ENCODE measurements at regions not wholly inside any gene's neighbourhood (a gene's known extent, or its start where the extent isn't known, plus 50 kb on each side); places are given as distances from the start of the nearest gene placed in this dataset.

DNA sequence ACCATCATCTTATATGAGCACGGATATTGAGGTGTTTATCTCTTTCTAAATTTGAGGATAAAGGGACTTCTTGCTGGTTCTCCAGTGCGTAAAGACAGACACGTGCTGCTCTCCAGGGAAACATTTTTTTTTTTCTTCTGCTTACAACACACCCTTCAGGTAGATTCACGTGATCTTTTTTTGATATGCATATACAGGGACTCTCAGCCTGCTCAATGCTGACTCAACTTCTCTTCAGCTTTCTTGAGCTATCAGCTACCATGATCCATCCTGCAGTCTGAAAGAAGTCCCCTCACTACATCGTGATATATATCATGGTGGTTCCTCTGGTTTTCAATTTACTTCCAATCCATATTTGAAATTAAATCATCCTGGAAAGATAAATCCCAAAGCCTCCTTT, 87.1 kb upstream of the SLITRK3 start:
- DNase-seq: no peak

DNA sequence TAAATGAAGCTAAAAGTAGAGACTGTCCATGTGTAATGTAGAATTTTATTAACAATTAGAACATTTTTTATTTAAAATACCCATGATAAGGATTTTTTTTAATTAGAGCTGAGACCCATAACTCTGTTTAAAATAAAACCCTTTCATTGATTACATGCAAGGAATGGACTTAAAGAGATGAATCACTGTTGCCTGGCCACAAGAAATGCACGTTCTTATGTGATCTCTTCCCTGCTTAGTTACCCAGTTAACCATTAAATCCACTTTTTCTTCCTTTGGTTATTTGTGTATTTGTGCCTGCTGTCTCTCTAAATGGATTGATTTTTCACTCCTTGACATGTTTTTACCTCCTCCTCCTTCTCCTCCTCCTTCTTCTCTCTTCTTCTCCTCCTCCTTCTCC, 83.3 kb upstream of the SLITRK3 start:
- DNase-seq: no peak

DNA sequence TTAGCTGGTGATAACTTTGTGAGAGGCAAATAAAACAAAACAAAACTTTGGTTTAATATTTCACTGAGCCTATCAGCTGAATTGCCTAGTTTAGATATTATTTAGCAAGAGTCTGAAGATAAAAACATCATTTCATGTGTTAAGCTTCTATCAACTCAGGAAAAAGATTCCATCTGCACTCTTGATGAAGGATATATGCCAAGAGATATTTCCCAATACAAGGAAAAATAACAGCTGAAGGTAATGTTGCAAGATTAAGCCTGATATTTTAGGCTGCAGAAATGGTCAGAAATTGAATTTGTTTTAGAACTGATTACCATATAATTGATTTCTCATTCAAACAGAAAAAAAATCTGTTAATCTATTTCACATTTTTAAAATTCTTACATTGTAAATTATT, 77.2 kb upstream of the SLITRK3 start:
- no peak for DNase-seq

DNA sequence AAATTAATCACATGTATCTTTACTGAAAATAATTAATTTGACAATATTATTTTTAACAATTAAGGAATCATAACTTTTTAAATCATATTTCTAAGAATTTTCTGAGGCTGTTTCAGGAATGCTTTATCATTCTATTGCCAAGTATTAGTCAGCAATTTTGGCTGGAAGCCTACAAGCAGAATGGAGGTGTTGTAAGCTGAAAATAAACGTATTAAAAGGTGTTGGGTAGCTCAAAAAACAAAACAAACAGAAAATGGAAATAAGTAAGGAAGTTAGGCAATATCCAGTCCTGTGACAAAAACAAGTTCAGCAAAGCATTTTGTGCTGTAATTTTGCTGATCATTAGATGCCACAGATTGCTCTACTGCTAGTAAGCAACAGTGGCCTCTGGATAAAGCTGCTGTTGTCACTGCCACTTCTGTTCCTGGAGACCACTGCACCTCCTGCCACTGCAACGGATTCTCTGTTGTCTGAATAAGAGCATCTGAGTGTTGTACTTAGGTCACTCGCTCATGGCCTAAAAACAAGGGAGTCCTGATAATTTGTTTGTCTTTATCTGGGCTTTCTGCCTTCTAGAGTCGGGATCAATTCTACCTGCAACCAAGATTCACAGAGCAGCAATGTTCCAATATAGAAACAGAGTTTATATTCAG, 63.5 kb upstream of the SLITRK3 start:
- DNase-seq: peak; percentile 60

DNA sequence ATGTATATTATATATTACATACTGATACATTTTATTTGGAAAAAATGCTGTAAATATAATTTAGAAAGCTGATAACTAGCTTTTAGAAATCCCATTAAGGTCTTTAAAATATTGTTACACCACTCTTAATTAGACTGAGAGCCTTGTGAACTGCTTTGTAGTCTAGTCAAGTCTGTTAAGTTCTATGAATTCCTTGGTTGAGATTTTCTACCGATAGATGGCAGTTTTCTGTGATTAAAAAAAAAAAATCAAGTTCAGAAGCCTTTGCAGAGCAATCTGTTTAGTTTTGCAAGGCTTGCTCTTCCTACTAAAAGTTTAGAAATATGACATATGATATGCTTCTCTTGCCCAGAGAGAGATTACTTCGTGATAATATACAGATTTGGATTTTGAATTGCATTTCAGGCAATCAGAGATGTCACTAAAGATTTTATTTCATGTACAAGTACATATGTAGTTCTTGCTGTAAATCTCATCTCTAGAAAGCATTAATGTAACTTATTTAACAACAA, 60.4 kb upstream of the SLITRK3 start:
- peak; percentile 28 for DNase-seq

DNA sequence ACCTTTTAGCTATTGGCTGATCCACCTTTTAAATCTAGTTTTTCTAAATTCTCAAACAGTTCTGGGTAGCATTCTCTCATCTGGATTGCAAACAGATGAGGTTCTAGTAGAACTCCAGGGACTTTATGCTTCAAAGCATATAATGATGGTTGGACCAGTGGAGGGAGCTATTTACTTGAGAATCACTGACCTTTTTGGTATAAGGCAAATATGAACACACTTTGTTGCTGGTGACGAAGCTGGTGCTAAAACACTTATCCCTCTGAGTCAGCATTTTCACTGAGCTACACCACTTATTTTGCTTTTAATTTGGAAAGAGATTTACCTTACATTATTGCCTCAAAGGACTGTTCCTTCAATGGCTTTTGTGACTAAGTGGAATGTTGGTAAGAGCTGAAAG, 58.6 kb upstream of the SLITRK3 start:
- DNase-seq: peak; percentile 79

Measured in OCI-M1 (cell line).